Activated CD4-positive, alpha-beta T cell treated with anti-CD3 and anti-CD28 coated beads for 1 hour (primary cell): ENCODE measurements at regions not wholly inside any gene's neighbourhood (a gene's known extent, or its start where the extent isn't known, plus 50 kb on each side); places are given as distances from the start of the nearest gene placed in this dataset.

Experiments
- DNase-seq: peaks from one replicate; pipeline ENCODE4 v3.0.0-alpha.2; 2020

DNA sequence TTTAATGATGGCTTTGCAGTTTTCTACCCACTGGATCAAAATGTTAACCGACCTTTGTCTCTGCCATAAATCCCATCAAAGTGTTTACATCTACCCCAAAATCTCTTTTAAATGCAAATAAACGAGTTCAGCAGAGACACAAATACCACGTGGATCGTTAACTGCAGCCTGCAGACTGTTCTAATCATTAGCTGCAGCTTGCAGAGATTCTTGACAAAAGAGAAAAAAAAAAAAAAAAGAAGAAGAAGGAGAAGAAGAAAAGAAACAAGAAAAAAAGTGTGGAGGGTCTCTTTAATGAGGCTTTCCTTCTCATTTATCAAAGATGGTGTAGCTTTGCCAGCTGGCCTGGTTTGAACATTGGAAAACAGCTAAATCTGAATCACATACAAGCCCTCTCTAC lies 275.7 kb downstream of the NEDD1 start:
- no peak for DNase-seq

DNA sequence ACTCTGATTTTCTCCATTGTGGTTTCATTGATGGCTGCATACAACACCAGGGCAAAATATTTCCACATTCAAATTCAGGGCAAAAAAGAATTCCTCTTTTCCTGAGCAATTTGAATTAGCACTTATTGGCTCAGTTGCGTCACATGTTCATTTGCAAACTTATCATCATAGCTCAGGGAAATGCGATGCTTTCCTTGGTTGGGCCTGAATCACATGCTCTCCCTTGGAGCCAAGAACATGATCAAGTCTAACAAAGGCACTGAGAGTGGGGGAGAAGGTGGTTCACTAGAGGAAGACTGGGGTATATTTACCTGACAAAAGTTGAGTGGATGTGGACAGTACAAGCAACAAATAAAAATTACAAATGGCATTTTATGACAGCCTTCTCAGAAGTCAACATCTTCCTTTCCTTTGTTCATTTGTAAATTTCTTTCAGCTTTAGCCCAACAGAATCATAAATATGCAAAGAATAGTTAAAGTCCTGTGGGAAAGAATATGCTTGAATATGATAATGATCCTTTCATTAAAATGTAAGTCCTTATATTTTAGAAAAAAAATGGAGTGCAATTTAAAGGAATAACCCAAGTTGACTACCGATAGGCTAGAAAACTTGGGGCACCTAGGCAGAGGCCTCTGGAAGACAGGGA lies 277.2 kb downstream of the NEDD1 start:
- no peak for DNase-seq

DNA sequence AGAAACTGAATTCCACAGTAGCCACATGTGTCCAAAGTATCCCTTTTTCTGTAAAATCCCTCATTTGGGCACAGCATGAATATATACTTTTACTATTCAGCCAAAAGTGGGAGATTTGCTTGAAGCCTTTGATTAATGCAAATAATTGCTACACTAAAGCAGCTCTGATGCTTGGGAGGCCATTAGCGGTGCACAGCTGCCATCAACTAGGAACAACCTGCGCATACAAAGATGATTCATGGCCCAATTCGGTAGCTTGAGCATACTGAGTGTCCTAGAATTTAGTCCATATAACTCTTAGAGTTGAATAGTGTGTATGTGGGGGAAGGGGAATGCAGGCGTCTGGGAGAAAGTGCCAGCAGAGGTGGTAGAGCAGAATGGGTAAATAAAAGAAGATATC lies 277.0 kb upstream of the RMST start:
- DNase-seq, result no peak

DNA sequence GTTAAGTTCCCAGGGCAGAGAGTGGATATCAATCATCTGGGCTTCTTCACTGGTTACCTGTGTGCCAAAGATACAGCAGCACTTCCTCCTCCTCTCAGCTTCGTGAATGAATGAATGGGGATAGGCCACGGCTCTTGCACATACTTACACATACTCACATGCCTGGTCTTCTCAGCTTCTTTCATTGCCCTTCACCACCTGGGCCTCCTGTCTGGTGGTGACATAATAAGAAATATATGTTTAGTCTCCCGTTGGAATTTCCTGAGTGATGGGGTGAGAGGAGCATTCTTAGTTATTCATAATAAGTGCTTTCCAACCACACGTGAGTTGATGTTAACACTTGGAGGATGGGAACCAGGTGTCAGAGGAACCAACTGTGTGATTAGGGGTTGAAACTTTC lies 268.1 kb upstream of the RMST start:
- DNase-seq, result no peak

DNA sequence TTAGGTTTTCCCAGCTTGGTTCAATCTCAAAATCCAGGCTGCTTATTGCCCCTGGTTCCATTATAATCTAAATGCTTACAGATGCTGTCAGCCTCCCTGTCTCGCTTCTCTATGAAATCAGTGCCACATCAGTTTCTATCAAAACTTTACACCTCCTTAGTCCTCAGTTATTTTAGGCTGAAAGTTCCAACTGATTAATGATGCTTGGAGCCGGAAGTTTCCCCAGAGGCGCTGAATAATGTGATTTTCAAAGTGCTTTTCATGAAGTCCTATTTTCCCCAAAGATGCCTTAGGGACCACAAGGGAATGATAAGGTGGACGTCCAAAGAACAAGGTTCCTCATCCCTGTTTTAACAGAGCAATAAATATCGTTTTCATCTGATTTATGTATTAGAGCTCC lies 262.4 kb upstream of the RMST start:
- DNase-seq, result no peak

DNA sequence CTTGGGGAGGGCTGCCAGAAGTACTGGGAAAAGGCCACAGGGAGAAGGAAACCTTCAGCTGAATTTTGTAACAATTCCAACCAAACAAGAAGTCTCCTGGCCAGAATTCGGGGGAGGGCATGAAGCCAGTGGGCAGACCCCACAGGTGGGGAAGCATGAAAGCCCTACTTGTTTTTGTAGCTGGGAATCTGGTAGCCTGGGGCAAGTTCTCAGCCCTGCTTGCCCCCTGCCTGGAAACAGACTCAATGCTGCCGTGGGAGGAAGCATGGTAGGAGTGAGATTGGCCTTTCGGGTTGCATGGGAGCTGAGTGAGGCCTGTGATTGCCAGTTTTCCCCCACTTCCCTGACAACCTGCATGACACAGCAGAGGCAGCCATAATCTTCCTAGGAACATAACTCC lies 259.2 kb upstream of the RMST start:
- no peak for DNase-seq

DNA sequence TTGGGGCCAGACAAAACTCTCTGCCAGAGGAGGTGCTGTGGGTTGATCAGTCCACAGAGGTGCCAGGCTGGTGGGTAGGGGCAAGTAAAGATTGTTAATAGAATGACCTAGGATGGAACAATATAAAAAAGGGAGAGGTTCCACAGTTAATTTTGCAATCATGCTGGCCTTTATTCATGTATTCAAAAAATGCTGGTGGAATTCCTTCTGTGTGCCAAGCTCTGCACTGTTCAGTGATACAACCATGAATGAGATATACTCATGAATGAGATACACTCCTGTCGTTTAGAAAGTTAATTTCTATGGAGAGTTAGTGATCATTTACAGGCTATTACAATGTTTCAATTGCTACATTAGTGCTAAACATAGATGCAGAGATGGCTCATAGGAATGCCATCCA lies 252.6 kb upstream of the RMST start:
- no peak for DNase-seq

DNA sequence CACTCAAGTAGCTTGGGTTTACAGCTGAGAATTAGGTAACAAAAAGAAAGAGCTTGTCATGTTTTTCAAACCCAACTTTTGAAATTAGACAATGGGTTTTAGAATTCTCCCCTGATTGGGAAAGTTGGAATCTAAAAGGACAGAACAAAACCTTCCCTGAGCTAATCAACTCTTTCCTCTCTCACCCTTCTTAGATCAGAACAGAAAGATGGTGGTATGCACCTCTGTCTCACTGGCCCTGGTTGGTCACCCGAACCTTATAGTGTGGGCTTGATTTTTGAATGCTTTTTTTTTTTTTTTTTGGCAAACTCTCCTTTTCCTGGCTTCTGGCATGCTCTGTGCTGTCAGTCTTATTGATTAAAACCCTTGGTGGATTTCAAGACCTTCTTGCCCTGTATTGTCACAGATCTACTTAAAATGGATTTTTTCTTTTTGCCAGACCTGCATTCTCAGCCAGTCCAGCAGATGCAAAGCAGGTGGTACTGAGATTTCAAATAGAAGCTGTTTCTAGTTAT lies 251.1 kb upstream of the RMST start:
- no peak for DNase-seq

DNA sequence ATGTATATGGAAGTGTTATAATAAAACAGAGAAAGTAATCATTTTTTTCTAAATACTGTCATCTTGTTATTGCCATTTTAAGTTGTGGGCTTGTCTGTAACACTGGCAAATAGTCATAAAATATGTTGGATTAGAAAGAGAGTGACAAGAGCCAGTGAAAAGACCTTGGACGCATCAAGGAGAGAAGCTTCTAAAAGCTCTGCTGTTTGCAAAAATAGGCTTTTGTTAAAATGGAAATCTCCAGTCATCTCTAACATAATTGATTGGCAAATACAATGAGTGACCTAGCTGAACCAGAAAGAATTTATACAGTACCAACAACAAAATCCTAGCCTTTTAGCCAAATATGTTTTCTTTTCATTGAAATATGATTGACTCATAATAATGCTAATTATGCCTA lies 245.8 kb upstream of the RMST start:
- no peak for DNase-seq

DNA sequence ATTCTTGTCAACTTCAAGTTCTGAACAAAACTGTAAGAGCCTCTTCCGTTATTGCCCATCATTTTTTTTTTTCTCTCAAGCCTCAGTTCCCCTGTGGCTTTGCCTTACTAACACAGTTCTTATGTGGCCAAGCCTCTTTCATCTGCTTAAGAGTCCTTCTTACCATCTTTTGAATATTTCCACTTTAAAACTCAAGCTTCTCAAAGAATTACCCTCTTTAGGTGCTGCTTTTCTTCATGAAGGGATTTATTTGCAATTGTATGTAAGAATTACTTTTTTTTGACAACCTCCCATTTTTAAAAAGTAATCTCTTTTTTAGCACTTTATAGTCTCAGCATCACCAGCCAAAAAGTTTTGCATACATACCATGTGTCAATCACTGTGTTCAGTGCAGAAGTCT lies 240.2 kb upstream of the RMST start:
- DNase-seq, result no peak

DNA sequence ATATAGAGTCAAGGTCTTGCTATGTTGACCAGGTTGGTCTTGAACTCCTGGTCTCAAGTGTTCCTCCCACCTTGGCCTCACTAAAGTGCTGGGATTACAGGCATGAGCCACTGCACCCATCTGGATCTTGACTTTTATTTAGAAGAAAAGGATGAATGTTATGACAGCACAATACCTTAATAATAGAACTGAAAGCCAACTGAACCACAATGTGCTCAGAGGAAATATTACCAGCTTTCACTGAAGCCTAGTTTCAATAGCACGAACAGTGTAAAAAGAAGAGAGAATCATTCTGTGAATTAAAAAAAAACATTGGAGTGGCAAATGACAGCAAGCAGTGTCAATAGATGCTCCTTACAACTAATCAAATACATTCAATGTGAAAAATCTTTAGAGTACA lies 239.2 kb upstream of the RMST start:
- no peak for DNase-seq

DNA sequence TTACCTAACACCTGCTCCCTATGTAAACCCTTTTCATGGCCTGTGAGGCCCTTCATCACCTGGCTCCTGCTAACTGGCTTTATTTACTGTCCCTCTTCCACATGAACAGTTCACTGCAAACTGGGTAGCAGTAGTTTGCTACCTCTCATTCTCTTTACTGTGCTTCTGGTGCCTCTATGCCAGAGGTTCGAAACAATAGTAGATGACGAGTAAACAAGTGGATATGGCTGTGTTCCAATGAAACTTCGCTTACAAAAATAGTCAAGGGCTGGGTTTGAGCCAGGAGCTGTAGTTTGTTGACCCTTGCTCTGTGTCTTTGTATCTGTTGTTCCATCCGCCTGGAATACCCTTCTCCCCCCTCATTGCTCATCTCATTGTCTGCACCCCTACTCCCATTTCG lies 233.6 kb upstream of the RMST start:
- DNase-seq, result no peak

DNA sequence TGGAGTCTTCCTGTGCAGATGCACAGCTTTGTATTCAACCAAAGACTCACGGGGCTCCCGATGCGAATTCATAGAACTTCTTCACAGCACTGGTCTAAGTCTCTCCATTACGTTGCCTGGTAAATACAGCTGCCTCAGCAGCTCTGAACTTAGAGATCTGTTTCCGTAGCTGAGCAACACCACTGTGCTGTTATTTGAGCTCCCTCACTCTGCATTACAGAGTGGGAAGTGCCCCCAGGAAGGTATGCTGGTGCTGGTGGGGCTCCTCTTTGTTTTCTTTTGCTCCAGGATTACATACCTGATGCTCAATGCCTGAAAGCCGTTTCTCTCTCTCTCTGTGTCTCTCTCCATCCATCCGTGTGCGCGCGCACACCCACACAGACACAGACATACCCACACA lies 227.5 kb upstream of the RMST start:
- DNase-seq, result no peak

DNA sequence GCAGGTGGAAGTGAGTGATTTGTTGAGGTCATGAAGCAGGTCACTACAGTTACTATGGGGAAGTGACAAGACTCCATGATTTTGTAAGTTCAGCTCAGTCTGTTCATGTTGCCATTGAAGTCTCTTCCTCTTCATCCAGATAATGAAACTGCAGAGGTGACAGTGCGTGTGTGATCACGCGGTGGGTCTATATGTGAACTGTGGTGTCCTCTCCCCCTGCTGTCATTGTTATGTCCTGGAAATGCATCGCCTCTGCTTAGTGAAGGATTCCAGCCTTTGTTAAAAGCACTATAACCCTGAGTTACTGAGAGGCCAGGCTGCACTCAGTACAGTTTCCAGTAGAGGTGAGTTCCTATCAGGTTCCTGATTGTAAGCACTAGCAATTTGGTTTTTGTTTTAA lies 216.2 kb upstream of the RMST start:
- DNase-seq, result no peak

DNA sequence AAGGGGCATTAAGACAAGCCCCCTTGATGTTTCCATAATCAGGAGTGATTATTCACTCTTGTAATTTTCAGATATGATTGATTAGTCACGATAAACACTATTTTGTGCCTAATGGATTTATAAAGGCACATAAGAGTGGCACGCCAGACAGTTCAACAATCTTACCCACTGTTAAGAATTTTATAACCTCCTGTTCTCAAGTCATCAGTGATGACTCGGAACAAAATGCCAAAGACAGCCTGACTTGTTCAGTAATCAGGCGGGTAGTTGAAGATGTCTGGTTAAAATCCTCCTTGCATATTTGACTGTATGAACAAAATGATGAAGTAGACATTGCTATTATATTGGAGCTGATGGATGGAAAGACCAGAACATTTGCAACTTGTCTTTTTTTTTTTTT lies 212.1 kb upstream of the RMST start:
- DNase-seq, result no peak

DNA sequence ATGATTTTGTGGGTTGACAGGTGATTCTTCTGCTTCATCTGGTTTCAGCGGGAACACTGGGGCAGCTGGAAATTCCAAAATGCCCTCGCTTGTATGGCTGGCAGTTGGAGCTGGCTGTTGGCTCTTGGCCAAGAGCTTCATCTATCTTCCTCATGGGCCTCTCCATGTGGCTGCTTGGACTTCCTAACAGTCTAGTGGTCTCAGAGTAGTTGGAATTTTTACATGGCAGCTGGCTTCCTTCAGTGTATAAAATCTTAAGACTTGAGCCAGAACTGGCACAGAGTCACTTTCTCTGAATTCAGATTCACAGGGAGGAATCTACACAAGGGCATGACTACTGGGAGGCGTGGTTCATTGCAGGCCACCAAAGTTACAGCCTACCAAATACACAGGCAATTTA lies 204.9 kb upstream of the RMST start:
- no peak for DNase-seq

DNA sequence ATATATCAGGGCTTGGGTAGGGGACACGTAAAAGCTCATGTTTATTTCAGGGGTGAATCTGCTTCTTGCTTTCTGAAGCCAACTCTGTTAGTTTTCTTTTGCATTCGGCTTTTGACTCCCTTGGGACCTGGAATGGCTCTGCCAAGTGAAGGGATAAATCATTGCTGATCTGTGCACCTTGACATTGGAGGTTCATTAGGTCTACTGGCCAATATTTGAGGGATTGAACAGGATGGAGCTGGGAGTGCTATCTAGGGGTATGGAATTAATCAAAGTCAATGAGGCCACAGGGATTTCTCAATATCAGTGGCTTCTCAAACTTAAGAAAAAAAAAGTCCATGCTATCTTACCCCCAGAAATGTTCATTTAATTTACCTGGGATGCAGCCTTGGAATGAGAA lies 203.5 kb upstream of the RMST start:
- no peak for DNase-seq

DNA sequence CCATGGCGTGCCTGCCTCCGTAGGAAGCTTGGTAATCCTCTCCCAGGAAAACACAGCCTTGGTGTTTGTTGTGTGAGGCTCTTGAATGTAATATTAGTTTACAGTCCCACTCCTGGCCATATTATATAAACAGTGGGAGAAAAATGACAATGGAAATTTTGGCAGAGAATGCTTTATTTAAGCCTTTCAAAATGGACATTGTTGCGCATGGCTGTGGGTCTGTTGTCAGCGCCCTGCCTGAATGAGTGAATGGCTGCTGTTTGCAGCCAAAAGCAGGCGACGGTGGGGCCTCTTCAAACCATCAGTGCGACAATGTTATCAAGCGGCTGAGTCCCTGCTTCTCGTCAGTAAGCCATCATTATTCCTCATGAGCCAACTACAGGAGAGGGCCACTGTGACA lies 201.8 kb upstream of the RMST start:
- no peak for DNase-seq

DNA sequence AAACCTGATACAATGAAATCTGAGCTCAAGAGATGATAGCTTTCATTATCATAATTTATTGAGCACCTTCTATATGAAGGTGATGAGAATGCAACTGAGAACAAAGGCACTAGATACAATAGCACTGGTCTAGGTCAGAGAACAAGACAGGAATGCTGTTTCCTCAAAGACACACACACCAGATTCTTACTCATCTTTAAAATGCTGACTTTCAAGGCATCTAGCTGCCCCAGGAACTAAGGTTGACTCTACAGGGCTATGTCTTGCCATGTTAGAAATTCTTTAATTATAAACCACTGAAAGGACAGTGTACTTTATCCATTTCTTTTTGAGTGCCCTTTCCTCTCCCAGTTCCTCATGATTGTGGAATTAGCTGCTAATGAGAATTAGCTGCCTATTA lies 195.4 kb upstream of the RMST start:
- no peak for DNase-seq

DNA sequence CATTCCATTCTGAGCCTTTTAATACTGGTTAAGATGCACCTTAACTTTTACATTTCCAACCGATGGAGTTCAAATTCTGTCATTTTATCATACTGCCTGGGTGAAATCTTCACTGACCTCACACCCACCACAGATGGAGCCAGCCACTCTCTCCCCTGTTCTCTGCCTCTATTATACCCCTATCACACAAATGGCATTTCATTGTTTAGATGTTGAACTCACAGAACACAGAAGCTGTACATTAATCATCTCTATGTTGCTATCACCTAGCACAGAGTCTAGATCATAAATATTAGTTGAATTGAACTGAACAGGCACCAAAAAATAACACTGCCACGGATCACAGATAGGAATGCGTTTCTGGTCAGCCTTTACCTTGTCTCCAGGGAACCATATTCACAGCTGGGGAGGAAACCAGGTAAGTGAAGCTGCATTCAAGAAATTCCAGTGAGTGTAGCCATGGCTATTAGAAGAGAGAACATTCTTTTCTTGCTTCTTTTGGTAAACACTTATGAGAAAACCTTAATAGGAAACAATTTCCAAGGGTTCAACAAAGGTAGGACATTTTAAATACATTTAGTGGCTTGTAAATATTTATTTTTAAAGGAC lies 194.9 kb upstream of the RMST start:
- no peak for DNase-seq

DNA sequence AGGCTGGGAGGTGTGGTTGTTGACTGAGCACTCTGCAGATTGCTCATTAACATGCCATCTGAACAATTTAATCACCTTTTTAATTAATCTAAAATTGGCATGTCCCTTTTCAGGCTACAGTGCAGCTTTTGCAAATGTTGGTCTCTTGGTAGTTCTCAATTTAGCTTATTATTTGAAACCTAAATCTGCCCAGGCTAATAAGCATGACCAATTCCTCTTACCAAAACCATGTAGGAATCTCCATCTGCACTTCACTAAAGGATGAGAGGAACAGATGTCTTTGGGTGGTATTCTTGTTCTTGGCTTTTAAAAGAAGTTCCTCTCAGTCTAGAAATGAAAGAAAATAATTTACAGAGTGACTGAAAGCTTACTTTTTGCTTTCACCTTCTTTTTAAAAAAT lies 190.1 kb upstream of the RMST start:
- no peak for DNase-seq

DNA sequence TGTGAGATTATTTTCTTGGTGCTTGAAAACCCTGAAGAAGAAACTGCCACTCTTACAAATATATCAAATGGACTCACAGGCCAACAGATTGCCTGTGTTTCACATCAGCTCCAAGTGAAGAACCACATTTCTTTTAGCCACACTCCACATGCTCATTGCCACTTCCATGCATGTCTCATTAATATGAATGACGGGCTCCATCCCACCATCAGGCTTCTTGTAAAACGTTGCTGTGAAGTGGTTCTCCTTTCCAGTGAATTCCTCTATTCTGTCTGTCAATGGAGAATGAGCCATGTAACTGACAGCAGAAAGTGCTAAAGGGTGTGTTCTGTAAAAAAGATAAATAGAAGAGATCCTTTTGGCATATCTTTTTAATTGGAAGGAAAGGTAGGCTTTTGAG lies 188.2 kb upstream of the RMST start:
- DNase-seq, result no peak

DNA sequence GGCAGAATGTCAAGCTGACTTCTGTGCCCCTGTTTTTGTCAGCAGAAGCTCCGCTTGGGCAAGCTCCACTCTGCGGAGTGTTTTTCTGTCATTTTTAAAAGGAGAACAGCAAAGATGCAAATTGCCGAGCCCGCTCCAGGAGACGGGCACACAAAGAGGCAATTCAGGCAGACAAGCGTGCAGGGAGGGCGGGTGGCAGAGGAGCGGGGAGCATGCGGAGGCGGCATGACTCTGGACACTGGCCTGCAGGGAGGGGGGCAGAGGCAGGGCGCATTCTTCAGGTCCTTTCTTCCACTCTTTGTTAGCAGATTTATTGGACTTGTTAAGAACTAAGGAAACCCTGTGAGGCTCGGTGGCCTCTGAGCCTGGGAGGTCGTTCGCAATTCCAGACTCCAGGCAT lies 187.3 kb upstream of the RMST start:
- no peak for DNase-seq

DNA sequence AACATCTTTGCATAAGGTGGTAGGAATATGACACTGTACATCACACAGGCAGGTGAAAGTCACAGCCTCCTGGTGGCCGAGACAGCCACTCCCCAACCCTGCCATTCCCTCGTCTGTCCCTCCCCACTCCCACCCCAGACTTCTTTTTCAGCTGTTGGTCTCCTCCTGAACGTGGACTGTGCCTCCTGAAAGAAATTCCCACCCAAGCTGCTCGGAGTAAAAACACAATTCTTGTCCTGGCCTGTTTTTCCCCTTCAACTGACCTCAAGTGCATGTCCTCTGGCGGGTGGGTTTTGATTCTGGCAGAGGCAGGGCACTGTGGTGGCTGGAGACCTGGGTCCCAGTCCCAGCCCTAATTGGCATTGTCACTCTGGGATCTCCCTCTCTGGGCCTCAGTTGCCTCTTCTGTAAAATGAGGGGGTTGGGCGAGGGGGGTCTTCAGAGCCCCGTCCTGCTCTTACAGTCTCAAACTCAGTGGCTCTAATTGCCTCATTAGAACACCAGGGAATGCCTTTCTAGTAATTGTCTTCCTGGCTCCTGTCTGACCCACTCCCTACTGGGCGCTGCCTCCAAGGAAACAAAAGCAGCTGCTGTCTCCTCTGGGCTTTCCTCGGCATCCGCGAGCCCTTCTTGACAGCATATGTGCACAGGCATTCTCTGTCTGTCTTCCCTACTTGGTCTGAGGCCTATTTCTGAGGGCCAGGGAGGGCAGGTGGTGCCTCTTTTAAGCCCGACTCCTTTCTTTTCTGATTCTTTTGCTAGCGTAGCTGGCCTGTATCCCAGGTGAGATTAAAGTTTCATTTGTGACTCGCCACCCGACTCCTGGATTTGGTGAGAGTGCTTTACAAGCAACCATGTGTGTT lies 186.6 kb upstream of the RMST start:
- DNase-seq, result no peak
